Head of caudate nucleus (tissue), 42 donors: ENCODE measurements at regions not wholly inside any gene's neighbourhood (a gene's known extent, or its start where the extent isn't known, plus 50 kb on each side); places are given as distances from the start of the nearest gene placed in this dataset.
"Not testable (repeated sequence)": the region's sequence is repeated elsewhere in the genome, so short reads cannot be mapped to it uniquely, and the experiment has no call there.

ENCODE experiments used
- DNase-seq, 42 donors: peaks; one replicate each; pipeline versions ENCODE4 v3.0.0 to v3.0.0-alpha.2; 2020 to 2021; ENCODE audit warnings: mixed read lengths in 7 of 42
- intact Hi-C: fragments of 100-400 bp; cut with DNase I; formaldehyde crosslinking; loops from one replicate; pipeline ENCODE4 v1.15.0; 2022

DNA sequence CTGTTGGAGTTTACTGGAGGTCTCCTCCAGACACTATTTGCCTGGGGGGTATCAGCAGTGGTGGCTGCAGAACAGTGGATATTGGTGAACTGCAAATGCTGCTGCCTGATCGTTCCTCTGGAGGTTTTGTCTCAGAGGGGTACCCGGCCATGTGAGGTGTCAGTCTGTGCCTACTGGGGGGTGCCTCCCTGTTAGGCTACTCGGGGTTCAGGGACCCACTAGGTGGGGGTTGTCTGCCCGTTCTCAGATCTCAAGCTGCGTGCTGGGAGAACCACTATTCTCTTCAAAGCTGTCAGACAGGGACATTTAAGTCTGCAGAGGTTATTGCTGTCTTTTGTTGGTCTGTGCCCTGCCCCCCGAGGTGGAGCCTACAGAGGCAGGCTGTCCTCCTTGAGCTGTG lies 1333.1 kb upstream of the TPTE start:
- peak in 1 of 42 donors; percentile 9 for DNase-seq
- intact Hi-C loops: not testable (repeated sequence)
